ENCODE measurements at regions not wholly inside any gene's neighbourhood (a gene's known extent, or its start where the extent isn't known, plus 50 kb on each side); places are given as distances from the start of the nearest gene placed in this dataset.

DNA sequence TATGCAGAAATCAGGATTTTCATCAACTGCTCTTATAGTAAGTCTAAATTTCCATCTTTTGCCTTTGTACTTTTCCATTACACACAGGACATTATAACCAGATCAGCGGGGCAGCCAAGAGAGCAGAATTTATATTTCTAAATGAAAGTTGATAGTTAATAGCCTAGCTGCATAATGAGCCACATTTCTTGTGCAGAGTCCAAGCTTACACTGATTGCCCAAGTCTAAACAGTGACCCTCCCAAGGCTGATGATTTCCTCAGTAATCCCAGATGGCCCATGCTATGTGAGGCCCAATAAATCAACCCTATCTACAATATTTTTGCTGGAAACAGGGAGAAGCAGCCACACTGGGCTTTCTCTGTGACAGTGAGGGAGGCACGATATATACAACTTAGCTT lies 475.8 kb upstream of the KCNMB2 start:
- no peaks in the 10 kb centered on the region for H3K9me3 ChIP-seq
- 77 to 85% methylated on average over 2 of the region's 2 CpGs for WGBS, 2 donors
- TF ChIP-seq POLR2AphosphoS5 (IDR thresholded peaks at IDR 0.05) (peak; percentile 11 to 57 (median 50)), EP300 (IDR thresholded peaks at IDR 0.05) (no peak)
- H3K27me3 ChIP-seq, result no peaks in the 10 kb centered on the region
- intact Hi-C loops (cut with DNase I), result no loop called here
- peak; percentile 66 for DNase-seq
- no peak overlapping the region for H3K4me3 ChIP-seq
- H3K4me1 ChIP-seq, result peaks cover 0 to 34% (median 31%) of the 10 kb centered on the region in 4 donors
- no peaks in the 10 kb centered on the region for H3K36me3 ChIP-seq
- H3K27ac ChIP-seq, result peak overlapping the region; percentile 54 to 68 (median 61)

DNA sequence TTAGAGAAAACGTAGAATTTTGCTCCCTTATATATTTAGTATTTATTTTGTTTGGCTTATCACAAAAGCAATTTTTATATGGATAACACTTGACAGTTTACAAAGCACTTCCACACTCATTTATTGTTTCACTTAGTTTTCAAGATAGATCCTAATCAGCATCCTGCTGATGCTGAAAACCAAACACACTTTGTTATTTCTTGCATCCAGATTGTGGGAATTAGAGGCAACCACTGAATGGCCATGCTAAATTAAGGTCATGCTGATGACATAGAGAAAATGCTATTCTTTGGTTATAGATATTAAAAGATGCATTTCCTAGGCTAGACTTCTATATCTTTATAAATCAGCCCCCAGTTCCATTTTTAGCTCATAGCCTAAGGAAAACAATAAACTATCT lies 474.1 kb upstream of the KCNMB2 start:
- no peak for DNase-seq
- Histone ChIP-seq H3K4me1 (peaks cover 0 to 39% (median 34%) of the 10 kb centered on the region in 4 donors), H3K9me3 (no peaks in the 10 kb centered on the region), H3K4me3 (no peak overlapping the region), H3K27me3 (no peaks in the 10 kb centered on the region), H3K36me3 (no peaks in the 10 kb centered on the region), H3K27ac (no peak overlapping the region)
- 81 to 95% methylated on average over 1 of the region's 1 CpG for WGBS, 2 donors
- no peak for TF ChIP-seq POLR2A (IDR thresholded peaks at IDR 0.05)
- TF ChIP-seq, protein P1, sequence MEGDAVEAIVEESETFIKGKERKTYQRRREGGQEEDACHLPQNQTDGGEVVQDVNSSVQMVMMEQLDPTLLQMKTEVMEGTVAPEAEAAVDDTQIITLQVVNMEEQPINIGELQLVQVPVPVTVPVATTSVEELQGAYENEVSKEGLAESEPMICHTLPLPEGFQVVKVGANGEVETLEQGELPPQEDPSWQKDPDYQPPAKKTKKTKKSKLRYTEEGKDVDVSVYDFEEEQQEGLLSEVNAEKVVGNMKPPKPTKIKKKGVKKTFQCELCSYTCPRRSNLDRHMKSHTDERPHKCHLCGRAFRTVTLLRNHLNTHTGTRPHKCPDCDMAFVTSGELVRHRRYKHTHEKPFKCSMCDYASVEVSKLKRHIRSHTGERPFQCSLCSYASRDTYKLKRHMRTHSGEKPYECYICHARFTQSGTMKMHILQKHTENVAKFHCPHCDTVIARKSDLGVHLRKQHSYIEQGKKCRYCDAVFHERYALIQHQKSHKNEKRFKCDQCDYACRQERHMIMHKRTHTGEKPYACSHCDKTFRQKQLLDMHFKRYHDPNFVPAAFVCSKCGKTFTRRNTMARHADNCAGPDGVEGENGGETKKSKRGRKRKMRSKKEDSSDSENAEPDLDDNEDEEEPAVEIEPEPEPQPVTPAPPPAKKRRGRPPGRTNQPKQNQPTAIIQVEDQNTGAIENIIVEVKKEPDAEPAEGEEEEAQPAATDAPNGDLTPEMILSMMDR (IDR thresholded peaks at IDR 0.05), result no peak
- no peak for TF ChIP-seq POLR2AphosphoS5 (IDR thresholded peaks at IDR 0.05)
- TF ChIP-seq EP300 (IDR thresholded peaks at IDR 0.05), result no peak
- intact Hi-C loops (cut with DNase I), result no loop called here

DNA sequence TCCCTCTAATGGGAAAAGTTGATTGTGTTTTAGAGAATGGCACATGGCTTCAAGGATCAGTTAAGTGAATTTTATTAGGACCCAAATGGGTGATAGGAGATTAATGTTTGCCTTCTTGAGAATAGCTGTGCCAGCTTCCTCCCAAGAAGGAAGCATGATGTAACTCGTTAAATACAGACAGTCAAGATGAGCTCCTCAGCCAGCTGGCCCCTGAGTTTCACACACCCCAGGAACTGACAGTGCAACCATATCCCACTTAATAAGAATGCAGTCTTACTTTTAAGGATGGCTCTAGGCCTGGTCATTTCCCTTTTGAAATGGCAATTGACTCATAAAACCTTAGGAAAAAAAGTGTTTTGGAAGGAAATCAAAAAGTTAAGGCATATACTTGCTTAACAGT lies 472.8 kb upstream of the KCNMB2 start:
- Histone ChIP-seq H3K9me3 (no peaks in the 10 kb centered on the region), H3K4me3 (no peak overlapping the region), H3K27ac (no peak overlapping the region), H3K27me3 (no peaks in the 10 kb centered on the region), H3K36me3 (no peaks in the 10 kb centered on the region), H3K4me1 (peaks cover 0 to 48% (median 36%) of the 10 kb centered on the region in 4 donors)
- intact Hi-C loops (cut with DNase I), result no loop called here
- 50 to 71% methylated on average over 1 of the region's 1 CpG for whole genome bisulfite sequencing, 2 donors
- TF ChIP-seq EP300 (IDR thresholded peaks at IDR 0.05) (no peak), POLR2A (IDR thresholded peaks at IDR 0.05) (no peak), POLR2AphosphoS5 (IDR thresholded peaks at IDR 0.05) (no peak)
- TF ChIP-seq, protein P1 (IDR thresholded peaks at IDR 0.05), result no peak
- DNase-seq, result no peak

DNA sequence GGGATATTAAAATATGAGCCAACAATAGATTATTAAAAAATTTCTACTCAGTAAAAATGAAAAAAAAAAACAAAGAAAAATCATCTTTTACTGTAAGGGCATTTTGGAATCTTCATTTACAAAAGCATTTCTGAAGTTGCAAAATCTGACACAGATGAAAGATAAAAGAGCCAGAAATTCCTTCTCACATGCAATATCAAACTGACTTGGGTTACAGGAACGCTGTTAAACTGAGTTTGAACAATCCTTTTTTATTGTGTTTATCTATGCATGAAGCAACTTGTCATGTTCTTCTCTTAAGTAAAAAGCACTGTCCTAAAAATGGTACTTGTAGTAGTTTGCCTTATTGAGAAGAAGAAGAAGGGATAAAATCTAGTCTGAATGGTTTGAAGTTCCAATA lies 468.5 kb upstream of the KCNMB2 start:
- TF ChIP-seq POLR2A (IDR thresholded peaks at IDR 0.05) (no peak), EP300 (IDR thresholded peaks at IDR 0.05) (no peak), POLR2AphosphoS5 (IDR thresholded peaks at IDR 0.05) (peak in 1 of 4 donors; percentile 20)
- TF ChIP-seq, protein P1 (IDR thresholded peaks at IDR 0.05), result no peak
- 35 to 71% methylated on average over 1 of the region's 1 CpG for WGBS, 2 donors
- Histone ChIP-seq H3K9me3 (no peaks in the 10 kb centered on the region), H3K36me3 (no peaks in the 10 kb centered on the region), H3K4me3 (no peak overlapping the region), H3K27me3 (no peaks in the 10 kb centered on the region), H3K4me1 (peaks cover 0 to 32% (median 16%) of the 10 kb centered on the region in 4 donors), H3K27ac (peak overlapping the region in 2 of 4 donors; percentile 5 to 19)
- intact Hi-C loops (cut with DNase I), result no loop called here
- DNase-seq, result no peak

DNA sequence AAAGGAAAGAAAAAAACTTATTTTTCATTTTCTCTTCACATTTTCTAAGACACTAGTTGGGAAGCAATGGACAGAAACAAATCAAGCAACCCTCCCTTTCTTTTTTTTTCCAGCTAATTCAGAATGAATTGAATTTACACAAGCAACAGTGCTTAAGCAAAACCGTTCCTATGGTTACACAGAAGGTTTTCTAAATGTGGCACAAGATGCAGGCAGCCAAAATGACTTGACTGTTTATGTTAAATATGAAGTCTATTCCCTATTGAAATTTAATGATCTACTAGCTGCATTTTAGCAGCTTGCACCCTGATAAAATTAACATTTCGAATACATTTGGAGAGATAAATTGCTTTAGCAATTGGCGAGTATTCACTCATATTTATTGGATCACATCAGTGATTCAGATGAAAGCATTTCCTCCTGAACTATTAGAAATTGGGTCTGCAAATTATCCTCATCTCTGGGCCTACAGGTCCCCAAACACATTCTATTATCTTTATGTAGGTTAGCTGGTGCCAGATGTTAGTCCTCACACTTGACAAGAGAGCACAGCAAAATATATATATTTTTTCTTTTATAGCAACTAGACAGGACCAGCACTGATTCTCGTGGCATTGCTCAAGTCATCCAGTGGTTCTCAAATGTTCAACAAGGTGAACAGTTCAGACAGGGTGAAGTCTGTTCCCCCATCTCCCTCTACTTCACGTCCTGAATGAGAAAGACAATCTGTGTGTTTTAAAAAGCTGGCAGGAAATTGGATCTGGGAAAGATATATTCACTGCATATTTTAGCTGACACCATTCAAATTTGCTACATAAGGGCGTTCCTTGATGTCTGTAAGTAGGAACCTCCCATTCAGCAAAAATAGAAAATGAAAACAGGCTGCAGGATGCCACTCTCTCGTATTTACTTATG lies 463.6 kb upstream of the KCNMB2 start:
- TF ChIP-seq EP300 (IDR thresholded peaks at IDR 0.05), result no peak
- no peak for TF ChIP-seq POLR2A (IDR thresholded peaks at IDR 0.05)
- peak in 1 of 4 donors; percentile 7 for TF ChIP-seq POLR2AphosphoS5 (IDR thresholded peaks at IDR 0.05)
- Histone ChIP-seq H3K4me3 (no peak overlapping the region), H3K27me3 (no peaks in the 10 kb centered on the region), H3K4me1 (peaks cover 0 to 51% (median 24%) of the 10 kb centered on the region in 4 donors), H3K27ac (peak overlapping the region; percentile 43 to 64 (median 49)), H3K36me3 (no peaks in the 10 kb centered on the region), H3K9me3 (no peaks in the 10 kb centered on the region)
- no peak for DNase-seq
- intact Hi-C loops (cut with DNase I), result no loop called here
- WGBS, 2 donors, result 76 to 82% methylated on average over 7 of the region's 7 CpGs
